Skeletal muscle tissue (tissue), 3 donors: ENCODE measurements at regions not wholly inside any gene's neighbourhood (a gene's known extent, or its start where the extent isn't known, plus 50 kb on each side); places are given as distances from the start of the nearest gene placed in this dataset.

Experiments used
- H3K27ac ChIP-seq: one replicate; pipeline ENCODE4 v1.7.0; 2013; ENCODE audit warnings: mild to moderate bottlenecking, low read depth, low read length, inconsistent platforms
- H3K27me3 ChIP-seq, 3 donors: one replicate each; pipeline ENCODE4 v1.7.0; 2013; ENCODE audit warnings: low read length in 3 of 3; ENCODE audit not compliant: control insufficient read depth in 3 of 3, insufficient read depth in 3 of 3
- H3K36me3 ChIP-seq, 3 donors: one replicate each; pipeline ENCODE4 v1.7.0; 2013; ENCODE audit warnings: low read length in 3 of 3; ENCODE audit not compliant: control insufficient read depth in 3 of 3, insufficient read depth in 3 of 3
- H3K4me1 ChIP-seq, 3 donors: one replicate each; pipeline ENCODE4 v1.7.0; 2013; ENCODE audit warnings: low read length in 3 of 3, mild to moderate bottlenecking in 3 of 3; ENCODE audit not compliant: control insufficient read depth in 3 of 3, insufficient read depth in 3 of 3
- H3K4me3 ChIP-seq, 3 donors: one replicate each; pipeline ENCODE4 v1.7.0; 2013; ENCODE audit warnings: low read length in 3 of 3
- H3K9ac ChIP-seq, 3 donors: one replicate each; pipeline ENCODE4 v1.7.0; 2013; ENCODE audit warnings: low read length in 3 of 3, mild to moderate bottlenecking in 3 of 3, moderate library complexity in 2 of 3, low read depth in 1 of 3
- H3K9me3 ChIP-seq, 3 donors: one replicate each; pipeline ENCODE4 v1.7.0; 2013; ENCODE audit warnings: low read length in 3 of 3; ENCODE audit not compliant: control insufficient read depth in 3 of 3
- donor health status: Osteomylitis.

DNA sequence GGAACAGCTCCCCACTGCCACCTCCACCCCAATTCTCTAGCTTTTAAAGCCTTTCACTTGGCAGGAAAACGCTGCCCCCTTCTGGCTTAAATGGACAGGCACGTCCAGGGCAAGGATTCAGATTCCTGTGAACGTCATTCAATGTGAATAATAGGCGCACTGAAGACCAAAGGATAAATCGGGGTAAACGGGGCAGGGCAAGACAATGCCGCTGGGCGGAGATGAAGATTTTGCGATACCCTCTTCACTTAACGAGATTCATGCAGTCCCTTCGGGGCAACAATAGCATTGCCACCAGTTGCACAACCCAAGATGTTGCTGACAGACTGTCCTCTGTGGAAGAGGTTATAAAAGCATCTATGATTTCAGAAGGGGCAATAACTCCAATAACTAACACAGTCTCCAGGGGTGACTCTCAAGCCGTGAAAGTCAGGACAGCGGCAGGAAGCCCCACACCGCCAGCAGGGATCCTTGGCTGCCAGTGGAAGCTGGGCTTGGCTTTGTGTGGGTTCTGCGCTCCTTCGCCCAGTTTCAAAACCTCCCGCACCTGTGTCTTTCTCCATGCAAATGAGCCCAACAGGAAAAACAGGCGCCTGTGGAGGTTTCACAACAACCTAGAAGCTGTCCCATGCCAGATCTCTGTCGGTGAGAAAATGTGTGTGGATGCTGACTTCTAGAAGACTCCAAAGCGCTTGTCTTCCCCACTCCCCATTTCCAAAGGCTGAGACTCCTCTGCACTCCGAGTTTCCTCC, 291.8 kb downstream of the BMP7 start:
- Histone ChIP-seq H3K27me3 (peaks cover 30 to 59% (median 33%) of the 10 kb centered on the region in 3 donors), H3K4me1 (no peaks in the 10 kb centered on the region), H3K4me3 (no peak overlapping the region), H3K9me3 (peaks cover 0 to 2% (median 0%) of the 10 kb centered on the region in 3 donors), H3K36me3 (no peaks in the 10 kb centered on the region), H3K9ac (no peak overlapping the region), H3K27ac (no peak overlapping the region)

DNA sequence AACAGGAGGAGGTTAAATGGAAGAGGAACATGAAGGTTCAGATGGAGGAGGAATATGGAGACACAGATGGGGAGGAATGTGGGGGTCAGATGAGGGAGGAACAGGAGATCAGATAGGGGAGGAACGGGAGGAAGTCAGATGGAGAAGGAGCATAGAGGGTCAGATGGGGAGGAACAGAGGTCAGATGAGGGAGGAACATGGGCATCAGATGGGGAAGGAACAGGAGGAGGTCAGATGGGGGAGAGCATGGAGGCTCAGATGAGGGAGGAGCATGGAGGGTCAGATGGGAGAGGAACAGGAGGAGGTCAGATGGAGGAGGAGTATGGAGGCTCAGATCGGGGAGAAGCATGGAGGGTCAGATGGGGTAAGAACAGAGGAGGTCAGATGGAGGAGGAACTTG, 290.6 kb downstream of the BMP7 start:
- Histone ChIP-seq H3K9ac (no peak overlapping the region), H3K27me3 (peaks cover 30 to 61% (median 33%) of the 10 kb centered on the region in 3 donors), H3K36me3 (no peaks in the 10 kb centered on the region), H3K4me3 (no peak overlapping the region), H3K9me3 (peaks cover 0 to 2% (median 0%) of the 10 kb centered on the region in 3 donors), H3K4me1 (no peaks in the 10 kb centered on the region), H3K27ac (no peak overlapping the region)

DNA sequence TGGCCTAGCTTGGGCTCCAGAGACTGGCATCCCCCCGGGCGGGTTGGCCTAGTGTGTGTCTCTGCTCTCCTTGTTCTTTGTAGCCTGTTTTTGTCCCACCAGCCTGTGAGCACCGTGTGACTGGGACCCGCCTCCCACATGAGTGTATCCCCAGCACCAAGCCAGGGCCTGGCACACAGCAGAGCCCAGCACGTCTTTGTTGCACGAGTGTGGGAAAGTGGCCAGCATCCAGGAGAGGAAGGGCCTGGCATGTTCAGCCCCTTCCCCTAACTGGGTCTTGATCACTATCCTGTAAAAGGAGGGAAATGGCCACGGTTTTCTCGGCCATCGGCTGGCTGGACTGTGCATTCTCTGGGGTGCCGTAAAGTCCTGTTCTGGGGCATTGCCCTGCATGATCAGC, 290.1 kb downstream of the BMP7 start:
- H3K4me3 ChIP-seq, result no peak overlapping the region
- no peak overlapping the region for H3K9ac ChIP-seq
- no peaks in the 10 kb centered on the region for H3K4me1 ChIP-seq
- H3K9me3 ChIP-seq, result peaks cover 0 to 2% (median 0%) of the 10 kb centered on the region in 3 donors
- no peaks in the 10 kb centered on the region for H3K36me3 ChIP-seq
- H3K27me3 ChIP-seq, result peaks cover 30 to 56% (median 33%) of the 10 kb centered on the region in 3 donors
- no peak overlapping the region for H3K27ac ChIP-seq

DNA sequence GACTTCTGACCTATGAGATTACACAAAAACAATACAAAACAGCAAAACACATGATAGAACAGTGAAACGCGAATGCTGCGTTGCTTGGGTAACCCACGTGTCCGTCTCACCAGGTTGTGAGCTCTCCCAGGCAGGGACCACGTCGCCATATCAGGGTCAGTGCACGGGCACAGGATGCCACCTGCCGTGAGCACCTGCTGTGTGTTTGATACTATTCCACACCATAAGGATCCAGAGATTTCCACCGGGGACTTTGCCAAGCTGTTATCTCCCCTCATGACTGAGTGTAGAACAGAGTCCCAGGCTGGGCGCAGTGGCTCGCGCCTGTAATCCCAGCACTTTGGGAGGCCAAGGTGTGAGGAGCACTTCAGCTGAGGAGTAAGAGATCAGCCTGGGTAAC, 288.0 kb downstream of the BMP7 start:
- no peak overlapping the region for H3K9ac ChIP-seq
- H3K4me3 ChIP-seq, result no peak overlapping the region
- no peaks in the 10 kb centered on the region for H3K4me1 ChIP-seq
- peaks cover 0 to 2% (median 0%) of the 10 kb centered on the region in 3 donors for H3K9me3 ChIP-seq
- no peaks in the 10 kb centered on the region for H3K36me3 ChIP-seq
- peaks cover 24 to 43% (median 28%) of the 10 kb centered on the region in 3 donors for H3K27me3 ChIP-seq
- H3K27ac ChIP-seq, result no peak overlapping the region

DNA sequence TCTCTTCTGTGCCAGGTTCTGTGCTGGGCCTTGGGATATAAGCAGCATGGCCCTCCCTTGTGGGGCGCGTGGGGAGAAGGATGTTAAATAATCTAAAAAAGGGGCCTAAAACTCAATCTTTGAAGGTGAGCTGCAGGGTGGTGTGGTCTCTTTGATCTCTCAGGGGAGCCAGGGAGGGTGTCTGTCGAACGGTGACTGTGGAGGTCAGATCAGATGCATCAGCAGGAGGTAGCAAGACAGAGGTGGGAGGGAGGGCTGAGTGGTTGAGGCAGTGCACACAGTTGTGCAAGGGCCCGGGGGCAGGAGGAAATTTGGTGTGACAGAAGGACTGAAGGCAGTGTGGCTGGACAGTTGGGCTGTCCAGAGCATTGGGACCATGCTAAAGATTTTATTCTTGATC, 287.3 kb downstream of the BMP7 start:
- Histone ChIP-seq H3K4me1 (no peaks in the 10 kb centered on the region), H3K27ac (no peak overlapping the region), H3K9me3 (peaks cover 0 to 6% (median 3%) of the 10 kb centered on the region in 3 donors), H3K9ac (no peak overlapping the region), H3K27me3 (peaks cover 22 to 40% (median 28%) of the 10 kb centered on the region in 3 donors), H3K4me3 (no peak overlapping the region), H3K36me3 (no peaks in the 10 kb centered on the region)

DNA sequence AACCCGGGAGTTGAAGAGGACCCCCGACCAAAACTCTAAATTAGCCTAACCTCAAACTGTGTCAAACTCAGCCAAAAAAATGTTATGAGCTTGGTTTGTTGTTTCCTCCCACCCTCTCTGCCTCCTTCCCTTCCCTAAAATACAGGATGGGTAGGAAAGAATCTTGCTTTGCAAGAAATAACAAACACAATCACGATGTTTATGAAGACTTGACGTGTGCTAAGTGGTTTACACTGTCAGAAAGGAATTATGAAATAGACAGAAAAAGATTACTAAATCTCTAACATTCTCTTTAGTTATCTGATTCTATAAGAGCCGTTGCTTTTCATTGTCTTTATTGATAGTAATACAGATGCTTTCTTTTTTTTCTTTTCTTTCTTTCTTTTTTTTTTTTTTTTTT, 285.1 kb downstream of the BMP7 start:
- Histone ChIP-seq H3K27me3 (peaks cover 10 to 20% (median 11%) of the 10 kb centered on the region in 3 donors), H3K9me3 (peaks cover 6 to 14% (median 11%) of the 10 kb centered on the region in 3 donors), H3K9ac (no peak overlapping the region)

DNA sequence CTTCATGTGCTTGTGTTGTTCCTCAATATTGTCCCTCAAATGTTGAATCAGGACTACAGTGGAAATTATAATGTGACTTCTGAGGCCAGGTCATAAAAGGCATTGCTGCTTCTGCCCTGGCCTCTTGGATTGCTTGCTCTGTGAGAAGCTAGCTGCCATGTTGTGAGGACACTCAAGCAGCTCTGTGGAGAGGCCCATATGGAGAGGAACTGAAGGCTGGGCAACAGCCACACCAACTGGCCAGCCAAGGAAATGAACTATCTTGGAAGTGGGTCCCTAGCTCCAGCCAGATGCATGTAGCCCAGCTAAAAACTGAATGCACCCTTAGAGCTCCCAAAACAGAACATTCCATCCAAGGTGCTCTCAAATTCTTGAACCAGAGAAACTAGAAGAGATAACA, 282.6 kb downstream of the BMP7 start:
- no peak overlapping the region for H3K4me3 ChIP-seq
- H3K4me1 ChIP-seq, result no peaks in the 10 kb centered on the region
- no peak overlapping the region for H3K9ac ChIP-seq
- H3K27ac ChIP-seq, result no peak overlapping the region
- H3K9me3 ChIP-seq, result peaks cover 7 to 17% (median 14%) of the 10 kb centered on the region in 3 donors
- peaks cover 0 to 9% (median 0%) of the 10 kb centered on the region in 3 donors for H3K27me3 ChIP-seq
- no peaks in the 10 kb centered on the region for H3K36me3 ChIP-seq

More for the DNA sequence above, 285.1 kb downstream of the BMP7 start:
- no peaks in the 10 kb centered on the region for H3K36me3 ChIP-seq
- no peak overlapping the region for H3K27ac ChIP-seq
- H3K4me1 ChIP-seq, result no peaks in the 10 kb centered on the region
- no peak overlapping the region for H3K4me3 ChIP-seq

DNA sequence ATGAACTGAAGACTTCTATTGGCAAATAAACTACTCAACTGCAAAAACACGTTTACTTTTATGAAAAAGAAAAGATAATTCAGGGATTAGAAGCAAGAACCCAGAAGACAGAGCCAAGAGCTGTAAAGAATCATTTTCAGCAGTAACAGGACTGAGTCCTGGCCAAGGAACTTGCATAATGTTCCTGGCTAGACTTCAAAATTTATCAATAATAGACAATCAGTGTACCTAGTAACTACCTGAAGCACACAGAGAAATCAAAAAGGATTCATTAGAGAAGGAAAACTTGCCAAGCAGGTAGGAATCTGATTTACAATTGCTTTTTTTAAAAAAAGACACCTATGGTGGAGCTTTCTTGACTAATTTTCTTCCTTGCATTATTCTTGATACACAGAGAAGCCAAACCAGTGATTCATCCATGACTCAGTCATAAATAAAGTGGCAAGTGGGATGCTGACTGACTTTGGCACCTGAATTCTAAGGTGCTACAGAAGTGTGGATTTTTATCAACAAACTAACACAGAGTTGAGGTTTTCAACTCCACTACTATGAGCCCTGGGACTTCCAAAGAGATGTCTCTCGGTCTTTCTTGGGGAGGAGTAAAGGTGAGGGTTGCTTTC, 281.3 kb downstream of the BMP7 start:
- H3K36me3 ChIP-seq, result no peaks in the 10 kb centered on the region
- H3K4me3 ChIP-seq, result no peak overlapping the region
- no peak overlapping the region for H3K27ac ChIP-seq
- H3K4me1 ChIP-seq, result no peaks in the 10 kb centered on the region
- H3K27me3 ChIP-seq, result peaks cover 0 to 5% (median 0%) of the 10 kb centered on the region in 3 donors
- peaks cover 7 to 17% (median 14%) of the 10 kb centered on the region in 3 donors for H3K9me3 ChIP-seq
- no peak overlapping the region for H3K9ac ChIP-seq

DNA sequence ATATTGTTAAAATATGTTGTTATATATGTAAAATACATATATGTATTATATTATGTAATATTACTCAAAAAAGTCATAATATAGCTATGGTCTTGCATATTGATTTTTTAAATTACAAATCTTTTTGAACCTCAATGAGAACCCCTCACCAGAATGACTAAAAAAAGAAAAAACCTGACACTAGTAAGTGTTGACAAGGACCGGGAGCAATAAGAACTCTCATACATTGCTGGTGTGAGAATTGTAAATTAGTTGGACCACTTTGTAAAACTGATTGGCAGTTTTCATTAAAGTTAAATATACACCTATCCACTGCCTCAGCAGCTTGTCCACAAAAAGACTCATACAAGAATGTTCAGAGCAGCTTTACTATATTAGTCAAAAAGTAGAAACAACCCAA, 280.0 kb downstream of the BMP7 start:
- H3K36me3 ChIP-seq, result no peaks in the 10 kb centered on the region
- no peak overlapping the region for H3K9ac ChIP-seq
- no peak overlapping the region for H3K27ac ChIP-seq
- no peak overlapping the region for H3K4me3 ChIP-seq
- H3K9me3 ChIP-seq, result peaks cover 7 to 17% (median 14%) of the 10 kb centered on the region in 3 donors
- H3K4me1 ChIP-seq, result no peaks in the 10 kb centered on the region
- peaks cover 0 to 5% (median 0%) of the 10 kb centered on the region in 3 donors for H3K27me3 ChIP-seq
